Brain microvascular endothelial cell (primary cell): ENCODE measurements at regions not wholly inside any gene's neighbourhood (a gene's known extent, or its start where the extent isn't known, plus 50 kb on each side); places are given as distances from the start of the nearest gene placed in this dataset.

Experiments
- DNase-seq: peaks from one replicate; pipeline ENCODE4 v3.0.0-alpha.2; 2020
- H3K27ac ChIP-seq: fragments of 250-450 bp; sonication (Bioruptor Pico); 2 replicates; pipeline ENCODE4 v1.5.1; 2020; ENCODE audit warnings: mild to moderate bottlenecking, moderate library complexity
- H3K27me3 ChIP-seq: fragments of 250-450 bp; sonication (Bioruptor Pico); replicated peaks from 2 replicates; pipeline ENCODE4 v1.5.1; 2020; ENCODE audit warnings: mild to moderate bottlenecking
- H3K36me3 ChIP-seq: fragments of 250-450 bp; sonication (Bioruptor Pico); replicated peaks from 2 replicates; pipeline ENCODE4 v1.5.1; 2020; ENCODE audit warnings: mild to moderate bottlenecking
- H3K4me3 ChIP-seq: 2 replicates; pipeline ENCODE4 v1.5.1; 2011; ENCODE audit warnings: low read depth, mild to moderate bottlenecking, control low read depth, low read length, moderate library complexity
- in situ Hi-C: cut with HindIII; loops from 2 replicates; pipeline ENCODE4 v1.10.0; 2017; ENCODE audit warnings: low sequenced_read_pairs, low pct_ligation_motif_present
- TF ChIP-seq, protein P1 (sequence below): IDR thresholded peaks from 2 replicates; pipeline ENCODE4 v1.5.1; 2011; ENCODE audit warnings: low read depth, mild to moderate bottlenecking, moderate library complexity, low read length, control low read depth, inconsistent platforms; ENCODE audit errors: missing control alignments

DNA sequence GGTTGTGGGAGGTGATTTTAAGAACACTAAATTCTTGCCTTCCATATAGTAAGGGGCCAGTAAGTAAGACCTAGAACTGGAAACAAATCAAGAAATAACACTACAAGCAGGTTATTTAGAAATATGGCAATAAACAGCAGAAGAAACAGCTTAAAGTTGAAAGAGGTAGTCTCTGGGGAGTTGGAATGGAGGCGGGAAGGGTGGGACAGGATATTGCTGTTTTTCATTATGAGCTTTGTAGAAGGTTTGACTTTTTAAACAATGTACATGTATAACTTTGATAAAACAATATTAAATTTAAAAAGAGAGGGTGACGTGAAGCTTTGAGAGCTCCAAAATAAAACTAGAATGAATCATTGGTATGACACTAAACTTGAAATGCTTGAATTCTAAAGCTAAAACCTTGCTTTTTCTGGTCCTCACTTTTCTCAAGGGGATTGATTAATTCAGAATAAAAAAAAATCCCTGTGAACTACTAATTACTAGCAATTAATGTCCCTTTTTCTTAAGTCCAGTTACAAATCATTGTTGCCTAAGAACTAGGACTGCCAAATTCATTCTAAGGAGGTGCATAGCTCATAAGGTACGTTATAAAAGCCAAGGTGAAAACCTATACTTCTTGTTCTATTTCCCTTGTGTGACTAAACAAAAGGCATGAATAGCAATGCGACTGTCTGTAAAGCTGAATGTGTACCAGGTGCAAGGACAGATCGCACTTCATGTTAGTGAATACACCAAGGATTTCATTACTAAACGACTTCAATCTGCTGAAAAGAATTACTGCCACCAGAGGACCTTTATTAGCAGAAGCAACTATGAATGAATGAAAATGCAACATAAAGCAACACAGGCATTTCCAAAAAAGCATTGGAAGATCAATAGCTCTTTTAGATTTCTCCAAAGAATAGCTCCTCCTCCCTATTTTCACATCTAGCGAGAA is 177.5 kb downstream of the RBM43 start:
- H3K27me3 ChIP-seq: no peaks in the 10 kb centered on the region
- H3K27ac ChIP-seq: no peak overlapping the region
- in situ Hi-C loops: no loop called here
- no peak overlapping the region for H3K4me3 ChIP-seq
- no peaks in the 10 kb centered on the region for H3K36me3 ChIP-seq
- DNase-seq: no peak
- TF ChIP-seq, protein P1, sequence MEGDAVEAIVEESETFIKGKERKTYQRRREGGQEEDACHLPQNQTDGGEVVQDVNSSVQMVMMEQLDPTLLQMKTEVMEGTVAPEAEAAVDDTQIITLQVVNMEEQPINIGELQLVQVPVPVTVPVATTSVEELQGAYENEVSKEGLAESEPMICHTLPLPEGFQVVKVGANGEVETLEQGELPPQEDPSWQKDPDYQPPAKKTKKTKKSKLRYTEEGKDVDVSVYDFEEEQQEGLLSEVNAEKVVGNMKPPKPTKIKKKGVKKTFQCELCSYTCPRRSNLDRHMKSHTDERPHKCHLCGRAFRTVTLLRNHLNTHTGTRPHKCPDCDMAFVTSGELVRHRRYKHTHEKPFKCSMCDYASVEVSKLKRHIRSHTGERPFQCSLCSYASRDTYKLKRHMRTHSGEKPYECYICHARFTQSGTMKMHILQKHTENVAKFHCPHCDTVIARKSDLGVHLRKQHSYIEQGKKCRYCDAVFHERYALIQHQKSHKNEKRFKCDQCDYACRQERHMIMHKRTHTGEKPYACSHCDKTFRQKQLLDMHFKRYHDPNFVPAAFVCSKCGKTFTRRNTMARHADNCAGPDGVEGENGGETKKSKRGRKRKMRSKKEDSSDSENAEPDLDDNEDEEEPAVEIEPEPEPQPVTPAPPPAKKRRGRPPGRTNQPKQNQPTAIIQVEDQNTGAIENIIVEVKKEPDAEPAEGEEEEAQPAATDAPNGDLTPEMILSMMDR: no peak

DNA sequence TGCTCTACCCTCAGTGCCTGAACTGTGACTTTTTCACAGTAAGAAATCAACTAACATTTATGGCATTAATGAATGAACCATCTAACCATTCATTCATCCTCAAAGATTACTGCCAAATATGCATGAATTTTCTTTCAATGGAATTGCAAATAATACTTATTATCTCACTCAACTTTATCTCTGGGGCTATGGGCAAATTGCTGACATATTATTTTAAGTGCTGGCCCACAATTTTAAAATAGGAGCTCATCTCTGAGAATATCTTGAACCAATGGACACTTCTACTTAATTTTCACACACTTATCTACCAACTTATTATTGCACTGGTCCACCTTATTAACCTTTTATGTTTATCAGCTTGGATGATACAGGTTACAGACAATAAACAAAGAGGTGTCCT is 182.8 kb downstream of the RBM43 start:
- DNase-seq: no peak
- in situ Hi-C loops: no loop called here
- no peaks in the 10 kb centered on the region for H3K27me3 ChIP-seq
- TF ChIP-seq, protein P1: no peak
- no peak overlapping the region for H3K27ac ChIP-seq
- no peak overlapping the region for H3K4me3 ChIP-seq
- no peaks in the 10 kb centered on the region for H3K36me3 ChIP-seq

DNA sequence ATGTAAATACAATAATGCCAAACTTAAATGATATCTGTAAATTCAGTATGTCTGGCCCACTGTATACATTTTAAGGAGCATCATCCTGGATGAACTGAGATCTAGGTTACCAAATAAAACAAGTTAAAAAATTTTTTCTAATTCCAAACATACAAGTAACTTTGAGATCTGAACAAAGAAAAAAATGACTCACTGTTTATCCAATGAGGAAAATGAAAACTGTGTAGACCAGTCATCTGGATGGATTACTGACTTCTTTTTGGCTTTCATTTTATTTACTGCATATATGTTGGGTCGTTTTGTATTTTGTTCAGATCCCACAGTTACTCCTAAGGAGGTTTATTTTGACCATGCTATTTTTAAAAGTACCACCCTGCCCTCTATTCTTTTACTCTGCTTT is 189.8 kb downstream of the RBM43 start:
- in situ Hi-C loops: no loop called here
- no peaks in the 10 kb centered on the region for H3K36me3 ChIP-seq
- no peaks in the 10 kb centered on the region for H3K27me3 ChIP-seq
- TF ChIP-seq, protein P1: no peak
- H3K4me3 ChIP-seq: no peak overlapping the region
- no peak for DNase-seq
- H3K27ac ChIP-seq: no peak overlapping the region

DNA sequence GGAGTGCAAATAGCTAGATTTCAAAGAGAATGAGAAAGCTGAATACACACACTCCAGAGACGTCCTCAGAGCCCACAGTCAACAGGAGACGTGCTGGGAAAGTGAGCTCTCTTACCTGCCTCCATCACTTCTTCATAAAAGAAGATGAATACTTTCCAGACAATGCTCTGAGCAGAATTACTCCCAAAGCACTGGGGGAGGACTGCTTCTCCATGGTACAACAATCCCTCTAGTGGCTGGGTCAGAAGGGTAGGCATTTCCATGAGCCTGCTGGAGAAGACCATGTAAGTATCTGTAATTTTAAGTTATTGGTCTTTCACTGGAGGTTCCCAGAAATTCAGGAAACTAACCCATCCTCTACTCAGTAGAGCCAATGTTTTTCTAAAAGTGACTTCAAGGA is 190.3 kb downstream of the RBM43 start:
- Histone ChIP-seq H3K36me3 (no peaks in the 10 kb centered on the region), H3K4me3 (no peak overlapping the region), H3K27me3 (no peaks in the 10 kb centered on the region), H3K27ac (no peak overlapping the region)
- in situ Hi-C loops: no loop called here
- DNase-seq: peak; percentile 40
- TF ChIP-seq, protein P1: peak; percentile 73

DNA sequence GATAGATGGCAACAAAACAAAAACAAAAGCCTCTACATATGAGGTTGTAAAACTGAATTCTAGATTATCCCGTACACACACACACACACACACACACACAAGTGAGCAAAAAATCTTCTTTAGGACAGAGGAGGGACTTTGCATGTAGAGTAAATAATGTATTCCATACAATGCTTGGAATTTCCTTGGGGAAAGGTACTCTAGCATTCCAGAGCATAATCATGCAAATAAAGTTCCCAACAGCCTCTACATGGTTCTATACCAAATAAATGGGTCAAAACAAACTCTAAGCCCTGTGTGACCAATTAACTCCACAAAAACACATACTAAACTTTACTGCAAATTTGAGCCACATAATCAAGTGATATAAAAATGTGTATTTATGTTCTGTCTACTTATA is 191.4 kb downstream of the RBM43 start:
- in situ Hi-C loops: no loop called here
- TF ChIP-seq, protein P1: no peak
- Histone ChIP-seq H3K27ac (no peak overlapping the region), H3K36me3 (no peaks in the 10 kb centered on the region), H3K27me3 (no peaks in the 10 kb centered on the region), H3K4me3 (no peak overlapping the region)
- no peak for DNase-seq
